ENCODE measurements at regions not wholly inside any gene's neighbourhood (a gene's known extent, or its start where the extent isn't known, plus 50 kb on each side); places are given as distances from the start of the nearest gene placed in this dataset.

- TF ChIP-seq CTCF (IDR thresholded peaks at IDR 0.05; ENCODE audit: insufficient read depth, low read length) (no peak), POLR2AphosphoS5 (IDR thresholded peaks at IDR 0.05; ENCODE audit: low read depth) (no peak), GABPA (IDR thresholded peaks at IDR 0.05; ENCODE audit: low read depth) (no peak), REST (IDR thresholded peaks at IDR 0.05; ENCODE audit: insufficient replicate concordance, low read depth) (no peak)
Observed at GRCh38 chr12:97300431-97300830, 162.2 kb upstream of the RMST start.
